ENCODE measurements at regions not wholly inside any gene's neighbourhood (a gene's known extent, or its start where the extent isn't known, plus 50 kb on each side); places are given as distances from the start of the nearest gene placed in this dataset.
"Not testable (repeated sequence)": the region's sequence is repeated elsewhere in the genome, so short reads cannot be mapped to it uniquely, and the experiment has no call there.

- not testable (repeated sequence) for DNase-seq (ENCODE audit: low spot score); FAIRE-seq
Measured at GRCh38 chr1:120657804-120658203, 65.9 kb upstream of the NBPF26 start.

DNA sequence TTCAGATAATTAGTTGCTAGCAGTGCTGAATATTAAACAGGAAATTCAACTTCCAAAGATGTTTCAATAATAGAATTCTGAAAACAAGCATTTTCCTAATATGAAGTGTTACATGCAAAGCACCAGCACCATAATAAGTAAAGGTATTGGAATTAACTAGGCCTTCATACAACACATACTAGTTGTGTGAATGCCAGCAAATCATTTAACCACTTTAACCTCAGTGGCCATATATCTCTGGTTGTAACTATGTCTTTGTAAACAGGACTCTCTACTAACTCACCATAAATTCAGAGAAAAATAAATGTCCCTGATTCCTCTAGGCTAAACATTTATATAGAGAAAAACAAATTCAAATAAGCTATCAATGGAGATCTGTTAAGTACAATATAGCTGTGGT is 65.1 kb upstream of the NBPF26 start:
- not testable (repeated sequence) for FAIRE-seq; DNase-seq (ENCODE audit: low spot score)

GRCh38 chr1:120659133-120659532 is 64.6 kb upstream of the NBPF26 start:
- FAIRE-seq; DNase-seq (ENCODE audit: low spot score): not testable (repeated sequence)

- not testable (repeated sequence) for DNase-seq (ENCODE audit: low spot score); FAIRE-seq
Measured at GRCh38 chr1:120664376-120665249, 59.1 kb upstream of the NBPF26 start.

DNA sequence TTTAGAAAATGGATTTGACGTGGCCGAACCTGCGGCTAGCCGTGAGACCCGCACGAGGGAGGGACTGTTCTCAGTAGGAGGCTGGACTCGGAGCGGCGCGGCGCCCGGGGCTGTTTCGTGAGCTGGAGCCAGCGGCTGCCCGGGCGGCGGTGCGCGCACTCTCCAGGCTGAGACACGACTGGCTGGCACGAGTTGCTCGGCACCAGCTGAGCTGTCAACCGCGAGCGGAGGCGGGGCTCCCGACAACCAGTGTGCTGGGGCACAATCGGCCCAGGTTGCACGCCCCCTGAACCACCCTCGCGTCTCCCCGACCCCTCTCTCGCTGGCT is 58.5 kb upstream of the NBPF26 start:
- not testable (repeated sequence) for FAIRE-seq; DNase-seq (ENCODE audit: low spot score)

- FAIRE-seq; DNase-seq (ENCODE audit: low spot score): not testable (repeated sequence)
Measured at GRCh38 chr1:120668187-120668586, 55.6 kb upstream of the NBPF26 start.
